H9 (cell line): ENCODE measurements at regions not wholly inside any gene's neighbourhood (a gene's known extent, or its start where the extent isn't known, plus 50 kb on each side); places are given as distances from the start of the nearest gene placed in this dataset.

ENCODE experiments used
- DNase-seq: peaks from one replicate; pipeline ENCODE4 v3.0.0-alpha.2; 2017
- H2AFZ ChIP-seq: one replicate; pipeline ENCODE4 v1.6.1; 2013; ENCODE audit warnings: mild to moderate bottlenecking, low read length, control low read depth, moderate library complexity
- H2AK5ac ChIP-seq: 2 replicates; pipeline ENCODE4 v1.6.1; 2013; ENCODE audit warnings: low read length, control low read depth, mixed read lengths; ENCODE audit not compliant: insufficient read length
- H2BK120ac ChIP-seq: one replicate; pipeline ENCODE4 v1.6.1; 2013; ENCODE audit warnings: low read depth, mild to moderate bottlenecking, low read length, control low read depth, inconsistent platforms; ENCODE audit not compliant: poor library complexity, severe bottlenecking
- H2BK12ac ChIP-seq: 2 replicates; pipeline ENCODE4 v1.6.1; 2013; ENCODE audit warnings: low read length, control low read depth, mixed read lengths, low read depth; ENCODE audit not compliant: insufficient read length
- H2BK15ac ChIP-seq: 2 replicates; pipeline ENCODE4 v1.6.1; 2013; ENCODE audit warnings: low read depth, low read length, control low read depth
- H2BK20ac ChIP-seq: one replicate; pipeline ENCODE4 v1.6.1; 2013; ENCODE audit warnings: low read depth, mild to moderate bottlenecking, low read length, control low read depth, inconsistent platforms; ENCODE audit not compliant: poor library complexity, severe bottlenecking
- H2BK5ac ChIP-seq: 2 replicates; pipeline ENCODE4 v1.6.1; 2013; ENCODE audit warnings: low read length, control low read depth, mixed read lengths; ENCODE audit not compliant: insufficient read length
- H3K14ac ChIP-seq: 2 replicates; pipeline ENCODE4 v1.6.1; 2013; ENCODE audit warnings: low read length, control low read depth; ENCODE audit not compliant: insufficient read depth
- H3K18ac ChIP-seq: 2 replicates; pipeline ENCODE4 v1.6.1; 2013; ENCODE audit warnings: low read depth, mild to moderate bottlenecking, mixed read lengths, low read length, control low read depth; ENCODE audit not compliant: insufficient read length
- H3K23ac ChIP-seq: 2 replicates; pipeline ENCODE4 v1.6.1; 2013; ENCODE audit warnings: low read length, control low read depth, mixed read lengths, low read depth; ENCODE audit not compliant: insufficient read length
- H3K23me2 ChIP-seq: 2 replicates; pipeline ENCODE4 v1.6.1; 2013; ENCODE audit warnings: low read depth, mild to moderate bottlenecking, mixed read lengths, low read length, control low read depth; ENCODE audit not compliant: insufficient read length, poor library complexity, severe bottlenecking
- H3K27ac ChIP-seq: 2 replicates; pipeline ENCODE4 v1.5.1; 2013; ENCODE audit warnings: low read length, control low read depth, mixed read lengths, low read depth; ENCODE audit not compliant: insufficient read length
- H3K27me3 ChIP-seq: 2 replicates; pipeline ENCODE4 v1.6.1; 2013; ENCODE audit warnings: low read length, control low read depth, inconsistent platforms; ENCODE audit not compliant: insufficient read depth
- H3K4ac ChIP-seq: 2 replicates; pipeline ENCODE4 v1.6.1; 2013; ENCODE audit warnings: low read depth, mild to moderate bottlenecking, control low read depth, inconsistent platforms, low read length, moderate library complexity
- H3K4me1 ChIP-seq: 2 replicates; pipeline ENCODE4 v1.6.1; 2013; ENCODE audit warnings: low read length, control low read depth, inconsistent platforms; ENCODE audit not compliant: insufficient read depth
- H3K4me2 ChIP-seq: 2 replicates; pipeline ENCODE4 v1.6.1; 2013; ENCODE audit warnings: low read length, control low read depth, mixed read lengths; ENCODE audit not compliant: insufficient read length, insufficient read depth
- H3K56ac ChIP-seq: 2 replicates; pipeline ENCODE4 v1.6.1; 2013; ENCODE audit warnings: low read depth, mild to moderate bottlenecking, mixed read lengths, low read length, control low read depth; ENCODE audit not compliant: insufficient read length
- H3K79me1 ChIP-seq: 2 replicates; pipeline ENCODE4 v1.6.1; 2013; ENCODE audit warnings: low read depth, mild to moderate bottlenecking, moderate library complexity, low read length, control low read depth, inconsistent platforms; ENCODE audit not compliant: insufficient read depth, poor library complexity, severe bottlenecking
- H3K79me2 ChIP-seq: 2 replicates; pipeline ENCODE4 v1.6.1; 2013; ENCODE audit warnings: low read length, control low read depth, inconsistent platforms; ENCODE audit not compliant: insufficient read depth
- H3K9ac ChIP-seq: 2 replicates; pipeline ENCODE4 v1.6.1; 2013; ENCODE audit warnings: low read length, control low read depth, mixed read lengths; ENCODE audit not compliant: insufficient read length; ENCODE audit errors: extremely low read depth
- H3K9me3 ChIP-seq: one replicate; pipeline ENCODE4 v1.6.1; 2013; ENCODE audit warnings: low read depth, low read length, inconsistent platforms; ENCODE audit not compliant: control insufficient read depth
- H3T11ph ChIP-seq: one replicate; pipeline ENCODE4 v1.6.1; 2013; ENCODE audit warnings: mild to moderate bottlenecking, low read length, control low read depth, inconsistent platforms
- H4K20me1 ChIP-seq: one replicate; pipeline ENCODE4 v1.6.1; 2013; ENCODE audit not compliant: control insufficient read depth, insufficient read length, insufficient read depth
- H4K5ac ChIP-seq: 2 replicates; pipeline ENCODE4 v1.6.1; 2013; ENCODE audit warnings: low read depth, mild to moderate bottlenecking, mixed read lengths, low read length, control low read depth; ENCODE audit not compliant: insufficient read length
- H4K8ac ChIP-seq: replicated peaks from 2 replicates; pipeline ENCODE4 v1.6.1; 2013; ENCODE audit warnings: low read length, control low read depth, mixed read lengths, low read depth; ENCODE audit not compliant: insufficient read length
- H4K91ac ChIP-seq: 2 replicates; pipeline ENCODE4 v1.6.1; 2013; ENCODE audit warnings: low read depth, mild to moderate bottlenecking, moderate library complexity, mixed read lengths, low read length, control low read depth; ENCODE audit not compliant: insufficient read length
- H3K27ac Mint-ChIP-seq, 3 experiments: 2 replicates in 2 of 3; 3 replicates in 1 of 3; pipeline ENCODE4 v1.8.0; 2020 to 2021; ENCODE audit warnings: mixed read lengths in 3 of 3, mild to moderate bottlenecking in 1 of 3, moderate library complexity in 1 of 3
- H3K27me3 Mint-ChIP-seq: 2 replicates; pipeline ENCODE4 v1.8.0; 2021; ENCODE audit warnings: low read depth, mild to moderate bottlenecking, moderate library complexity, mixed read lengths
- H3K36me3 Mint-ChIP-seq, 3 experiments: 2 replicates in 2 of 3; 3 replicates in 1 of 3; pipeline ENCODE4 v1.8.0; 2020 to 2021; ENCODE audit warnings: low read depth in 3 of 3, mixed read lengths in 3 of 3; ENCODE audit not compliant: insufficient read depth in 1 of 3
- H3K4me1 Mint-ChIP-seq, 2 experiments: 2 replicates each; pipeline ENCODE4 v1.8.0; 2020; ENCODE audit warnings: mixed read lengths in 2 of 2
- H3K4me3 Mint-ChIP-seq, 2 experiments: 2 replicates in 1 of 2; 3 replicates in 1 of 2; pipeline ENCODE4 v1.8.0; 2020 to 2021; ENCODE audit warnings: mild to moderate bottlenecking in 2 of 2, mixed read lengths in 2 of 2, moderate library complexity in 1 of 2
- H3K9me3 Mint-ChIP-seq, 2 experiments: 2 replicates in 1 of 2; 3 replicates in 1 of 2; pipeline ENCODE4 v1.8.0; 2020; ENCODE audit warnings: mild to moderate bottlenecking in 2 of 2, mixed read lengths in 2 of 2, moderate library complexity in 1 of 2
- WGBS: extraction: QIAGEN DNeasy Blood & Tissue Kit; methylation state at CpG from one replicate; pipeline ENCODE4 v1.1.7; 2013; ENCODE audit warnings: missing lambda C conversion rate, low lambda C conversion rate, mixed read lengths; ENCODE audit not compliant: insufficient read length; ENCODE audit errors: extremely low coverage; 5-methylcytosine and 5-hydroxymethylcytosine counted together
- TF ChIP-seq, protein P1 (sequence below): fragments of 200-600 bp; sonication (generic); conservative IDR thresholded peaks from 3 replicates; pipeline ENCODE4 v1.8.0; 2021; ENCODE audit warnings: antibody characterized with exemption, mild to moderate bottlenecking

DNA sequence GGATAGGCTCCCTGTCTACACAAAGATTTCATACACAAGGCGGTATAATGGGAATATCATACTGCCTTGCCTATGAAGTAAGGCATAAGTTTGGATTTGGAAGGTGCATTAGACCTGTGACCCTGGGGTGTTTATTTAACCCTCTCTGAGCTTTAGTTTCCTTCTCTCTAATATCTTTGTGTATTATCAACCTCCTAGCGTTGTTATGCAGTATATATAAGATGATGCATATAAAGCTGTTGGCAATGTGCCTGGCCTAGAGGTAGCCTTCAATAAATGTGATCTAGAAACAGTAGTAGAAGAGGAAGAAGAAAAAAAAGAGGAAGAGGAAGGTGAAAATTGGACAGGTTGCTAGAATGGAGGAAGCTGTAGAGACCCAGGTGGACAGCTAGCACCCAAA, 311.6 kb upstream of the CLINT1 start:
- Histone ChIP-seq H4K91ac (no peak overlapping the region), H3K9ac (no peak overlapping the region), H2BK12ac (no peak overlapping the region), H3T11ph (no peak overlapping the region), H4K5ac (no peak overlapping the region), H3K4me1 (peaks cover 3% of the 10 kb centered on the region; the same call in 1 of the 2 replicates), H3K4ac (no peak overlapping the region), H3K27me3 (no peaks in the 10 kb centered on the region), H3K4me2 (no peak overlapping the region), H2AFZ (no peak overlapping the region), H3K9me3 (no peaks in the 10 kb centered on the region), H3K56ac (no peak overlapping the region), H2BK15ac (no peak overlapping the region), H2BK20ac (no peak overlapping the region), H3K14ac (no peak overlapping the region), H2BK120ac (no peak overlapping the region), H3K18ac (no peak overlapping the region), H4K20me1 (no peaks in the 10 kb centered on the region), H2BK5ac (no peak overlapping the region), H3K23me2 (no peaks in the 10 kb centered on the region), H3K79me2 (no peaks in the 10 kb centered on the region), H3K23ac (no peak overlapping the region), H3K79me1 (no peaks in the 10 kb centered on the region), H4K8ac (no peak overlapping the region), H2AK5ac (no peak overlapping the region), H3K27ac (no peak overlapping the region)
- no peaks in the 10 kb centered on the region for H3K9me3 Mint-ChIP-seq
- H3K4me1 Mint-ChIP-seq, result peaks cover 6% of the 10 kb centered on the region in 2 experiments
- WGBS, result no CpG with 5 or more reads among the region's 2 CpGs
- H3K36me3 Mint-ChIP-seq, result no peaks in the 10 kb centered on the region
- TF ChIP-seq, protein P1, sequence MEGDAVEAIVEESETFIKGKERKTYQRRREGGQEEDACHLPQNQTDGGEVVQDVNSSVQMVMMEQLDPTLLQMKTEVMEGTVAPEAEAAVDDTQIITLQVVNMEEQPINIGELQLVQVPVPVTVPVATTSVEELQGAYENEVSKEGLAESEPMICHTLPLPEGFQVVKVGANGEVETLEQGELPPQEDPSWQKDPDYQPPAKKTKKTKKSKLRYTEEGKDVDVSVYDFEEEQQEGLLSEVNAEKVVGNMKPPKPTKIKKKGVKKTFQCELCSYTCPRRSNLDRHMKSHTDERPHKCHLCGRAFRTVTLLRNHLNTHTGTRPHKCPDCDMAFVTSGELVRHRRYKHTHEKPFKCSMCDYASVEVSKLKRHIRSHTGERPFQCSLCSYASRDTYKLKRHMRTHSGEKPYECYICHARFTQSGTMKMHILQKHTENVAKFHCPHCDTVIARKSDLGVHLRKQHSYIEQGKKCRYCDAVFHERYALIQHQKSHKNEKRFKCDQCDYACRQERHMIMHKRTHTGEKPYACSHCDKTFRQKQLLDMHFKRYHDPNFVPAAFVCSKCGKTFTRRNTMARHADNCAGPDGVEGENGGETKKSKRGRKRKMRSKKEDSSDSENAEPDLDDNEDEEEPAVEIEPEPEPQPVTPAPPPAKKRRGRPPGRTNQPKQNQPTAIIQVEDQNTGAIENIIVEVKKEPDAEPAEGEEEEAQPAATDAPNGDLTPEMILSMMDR, result no peak
- no peaks in the 10 kb centered on the region; the same call in none of the 2 replicates for H3K27me3 Mint-ChIP-seq
- no peak overlapping the region for H3K4me3 Mint-ChIP-seq
- no peak overlapping the region for H3K27ac Mint-ChIP-seq
- DNase-seq, result no peak
